Body of pancreas (tissue), 4 donors: ENCODE measurements at regions not wholly inside any gene's neighbourhood (a gene's known extent, or its start where the extent isn't known, plus 50 kb on each side); places are given as distances from the start of the nearest gene placed in this dataset.

Source experiments
- ATAC-seq: fragments of 150-250 bp; one replicate; pipeline ENCODE4 v1.9.1; 2016
- DNase-seq, 4 donors: peaks; one replicate each; pipeline ENCODE4 v3.0.0-alpha.2; 2019
- H3K27ac ChIP-seq, 4 donors: fragments of 200-600 bp; sonication (generic); 1 replicate in 3 of 4; 2 replicates in 1 of 4; pipeline versions ENCODE4 v1.5.1 to v1.6.1; 2016 to 2019; ENCODE audit warnings: mild to moderate bottlenecking in 1 of 4, mixed read lengths in 1 of 4, moderate library complexity in 1 of 4
- H3K27me3 ChIP-seq, 2 donors: fragments of 200-600 bp; sonication (generic); one replicate each; pipeline ENCODE4 v1.6.0; 2016; ENCODE audit warnings: mild to moderate bottlenecking in 1 of 2
- H3K36me3 ChIP-seq, 2 donors: fragments of 200-600 bp; sonication (generic); replicated peaks in 1 of 2; 2 replicates each; pipeline ENCODE4 v1.5.1; 2016; ENCODE audit warnings: low read depth in 2 of 2; ENCODE audit not compliant: insufficient read depth in 1 of 2
- H3K4me1 ChIP-seq: fragments of 200-600 bp; sonication (generic); one replicate; pipeline ENCODE4 v1.6.0; 2016
- H3K4me3 ChIP-seq, 2 donors: fragments of 200-600 bp; sonication (generic); 1 replicate in 1 of 2; 2 replicates in 1 of 2; pipeline ENCODE4 v1.5.1; 2016 to 2019
- H3K9me3 ChIP-seq, 3 donors: fragments of 200-600 bp; sonication (generic); 1 replicate in 2 of 3; 2 replicates in 1 of 3; pipeline ENCODE4 v1.5.1; 2016
- POLR2A ChIP-seq, 3 donors: fragments of 450-650 bp; IDR thresholded peaks; one replicate each; pipeline ENCODE4 v1.6.1; 2016; ENCODE audit warnings: antibody characterized with exemption in 3 of 3, mild to moderate bottlenecking in 2 of 3
- WGBS, 2 donors: methylation state at CpG; one replicate each; pipeline ENCODE4 v1.1.5; 2017; 5-methylcytosine and 5-hydroxymethylcytosine counted together
- intact Hi-C: fragments of 100-400 bp; cut with DNase I; formaldehyde crosslinking; loops from one replicate; pipeline ENCODE4 v1.15.1; 2023
- TF ChIP-seq, protein P1 (sequence below), 7 experiments: fragments of 450-650 bp in 4 of 7; fragments of 200-600 bp in 3 of 7; sonication (generic) in 3 of 7; IDR thresholded peaks; one replicate each; pipeline ENCODE4 v1.5.1; 2016 to 2019; ENCODE audit warnings: antibody characterized with exemption in 7 of 7

- H3K4me1 ChIP-seq: peaks cover 9% of the 10 kb centered on the region
- intact Hi-C loops: no loop called here
- no peak overlapping the region for H3K4me3 ChIP-seq
- H3K36me3 ChIP-seq: no peaks in the 10 kb centered on the region
- H3K27ac ChIP-seq: peak overlapping the region in 3 of 4 donors; percentile 12 to 69 (median 67)
- 46% methylated on average over 18 to 24 of the region's 24 CpGs for WGBS, 2 donors
- no peak for TF ChIP-seq POLR2A (IDR thresholded peaks at IDR 0.05)
- TF ChIP-seq, protein P1, sequence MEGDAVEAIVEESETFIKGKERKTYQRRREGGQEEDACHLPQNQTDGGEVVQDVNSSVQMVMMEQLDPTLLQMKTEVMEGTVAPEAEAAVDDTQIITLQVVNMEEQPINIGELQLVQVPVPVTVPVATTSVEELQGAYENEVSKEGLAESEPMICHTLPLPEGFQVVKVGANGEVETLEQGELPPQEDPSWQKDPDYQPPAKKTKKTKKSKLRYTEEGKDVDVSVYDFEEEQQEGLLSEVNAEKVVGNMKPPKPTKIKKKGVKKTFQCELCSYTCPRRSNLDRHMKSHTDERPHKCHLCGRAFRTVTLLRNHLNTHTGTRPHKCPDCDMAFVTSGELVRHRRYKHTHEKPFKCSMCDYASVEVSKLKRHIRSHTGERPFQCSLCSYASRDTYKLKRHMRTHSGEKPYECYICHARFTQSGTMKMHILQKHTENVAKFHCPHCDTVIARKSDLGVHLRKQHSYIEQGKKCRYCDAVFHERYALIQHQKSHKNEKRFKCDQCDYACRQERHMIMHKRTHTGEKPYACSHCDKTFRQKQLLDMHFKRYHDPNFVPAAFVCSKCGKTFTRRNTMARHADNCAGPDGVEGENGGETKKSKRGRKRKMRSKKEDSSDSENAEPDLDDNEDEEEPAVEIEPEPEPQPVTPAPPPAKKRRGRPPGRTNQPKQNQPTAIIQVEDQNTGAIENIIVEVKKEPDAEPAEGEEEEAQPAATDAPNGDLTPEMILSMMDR (IDR thresholded peaks at IDR 0.05): no peak
- peaks cover 0 to 7% (median 0%) of the 10 kb centered on the region in 3 donors for H3K9me3 ChIP-seq
- DNase-seq: peak in 3 of 4 donors; percentile 33 to 41 (median 34)
- H3K27me3 ChIP-seq: no peaks in the 10 kb centered on the region
- ATAC-seq: peak; percentile 53
These were observed 129.3 kb upstream of the FGF3 start for GRCh38 chr11:69948256-69949141.

- 47 to 55% methylated on average over 2 to 6 of the region's 6 CpGs for WGBS, 2 donors
- H3K4me3 ChIP-seq: no peak overlapping the region
- DNase-seq: peak; percentile 41 to 70 (median 58)
- peak overlapping the region in 3 of 4 donors; percentile 12 to 69 (median 67) for H3K27ac ChIP-seq
- intact Hi-C loops: no loop called here
- no peaks in the 10 kb centered on the region for H3K36me3 ChIP-seq
- peaks cover 0 to 7% (median 0%) of the 10 kb centered on the region in 3 donors for H3K9me3 ChIP-seq
- peak; percentile 86 for ATAC-seq
- TF ChIP-seq POLR2A (IDR thresholded peaks at IDR 0.05): no peak
- TF ChIP-seq, protein P1 (IDR thresholded peaks at IDR 0.05): no peak
- peaks cover 9% of the 10 kb centered on the region for H3K4me1 ChIP-seq
- no peaks in the 10 kb centered on the region for H3K27me3 ChIP-seq
These were observed 128.8 kb upstream of the ANO1 start for GRCh38 chr11:69949327-69949726.

DNA sequence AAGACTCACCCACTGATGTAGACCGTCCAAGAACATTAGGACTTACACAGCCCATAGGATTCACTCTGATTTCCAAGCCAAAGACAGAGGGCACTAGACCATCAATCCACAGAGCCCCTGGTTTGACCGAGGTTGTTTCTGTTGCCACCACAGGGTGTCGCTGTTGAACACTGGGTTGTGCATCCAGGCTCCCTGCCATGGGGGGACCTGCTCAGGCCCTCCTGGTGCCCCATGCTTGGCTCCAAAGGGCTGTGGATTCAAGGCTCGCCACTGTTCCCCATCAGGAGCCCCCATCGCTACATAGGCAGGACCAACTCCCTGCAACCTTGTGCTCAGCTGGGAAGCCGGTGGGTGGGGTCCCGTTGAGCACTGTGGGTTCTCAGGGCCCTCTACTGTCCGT lies 128.0 kb upstream of the ANO1 start:
- Histone ChIP-seq H3K27ac (peak overlapping the region in 2 of 4 donors; percentile 67 to 69), H3K9me3 (peaks cover 0 to 7% (median 0%) of the 10 kb centered on the region in 3 donors), H3K4me3 (no peak overlapping the region), H3K27me3 (no peaks in the 10 kb centered on the region), H3K4me1 (peaks cover 9% of the 10 kb centered on the region), H3K36me3 (no peaks in the 10 kb centered on the region)
- no peak for TF ChIP-seq POLR2A (IDR thresholded peaks at IDR 0.05)
- TF ChIP-seq, protein P1 (IDR thresholded peaks at IDR 0.05): peak in 4 of 7 experiments; percentile 11 to 35 (median 14)
- intact Hi-C loops: no loop called here
- WGBS, 2 donors: 56 to 58% methylated on average over 7 to 8 of the region's 8 CpGs
- DNase-seq: no peak
- no peak for ATAC-seq

DNA sequence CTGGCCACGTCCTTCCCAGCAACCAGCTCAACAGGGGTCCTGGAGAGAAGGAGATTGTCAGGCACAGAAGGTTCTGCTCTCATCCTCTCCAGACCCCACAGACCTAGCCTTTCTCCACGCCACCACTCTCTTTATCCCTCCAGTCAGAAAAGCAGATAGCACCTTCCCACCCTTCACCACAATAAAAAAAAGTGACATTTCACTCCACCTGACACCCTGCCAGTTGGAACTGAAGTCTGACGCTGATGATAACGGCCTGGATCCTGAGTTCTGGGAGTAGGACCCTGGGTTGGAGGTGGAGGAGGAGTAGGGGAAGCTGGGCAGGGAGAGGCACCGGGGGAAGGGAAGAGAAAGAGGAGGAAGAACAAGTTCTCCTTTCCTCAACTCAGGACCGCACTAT lies 127.5 kb upstream of the ANO1 start:
- no peaks in the 10 kb centered on the region for H3K27me3 ChIP-seq
- peaks cover 9% of the 10 kb centered on the region for H3K4me1 ChIP-seq
- no peak for TF ChIP-seq POLR2A (IDR thresholded peaks at IDR 0.05)
- TF ChIP-seq, protein P1 (IDR thresholded peaks at IDR 0.05): no peak
- DNase-seq (no peak), ATAC-seq (no peak)
- H3K9me3 ChIP-seq: peaks cover 0 to 7% (median 0%) of the 10 kb centered on the region in 3 donors
- intact Hi-C loops: no loop called here
- H3K4me3 ChIP-seq: no peak overlapping the region
- no peaks in the 10 kb centered on the region for H3K36me3 ChIP-seq
- no peak overlapping the region for H3K27ac ChIP-seq
- 33 to 54% methylated on average over 6 of the region's 6 CpGs for WGBS, 2 donors
